Transverse colon (tissue), 3 donors: ENCODE measurements at regions not wholly inside any gene's neighbourhood (a gene's known extent, or its start where the extent isn't known, plus 50 kb on each side); places are given as distances from the start of the nearest gene placed in this dataset.

ENCODE experiments used
- EP300 ChIP-seq: sonication (generic); formaldehyde crosslinking; IDR thresholded peaks from one replicate; pipeline ENCODE4 v1.6.1; 2017; ENCODE audit warnings: antibody characterized with exemption, low read depth
- POLR2A ChIP-seq: fragments of 450-650 bp; IDR thresholded peaks from one replicate; pipeline ENCODE4 v1.6.1; 2016; ENCODE audit warnings: antibody characterized with exemption, mild to moderate bottlenecking, moderate library complexity
- TF ChIP-seq, protein P1 (sequence below), 5 experiments: fragments of 200-600 bp in 3 of 5; fragments of 450-650 bp in 2 of 5; sonication (generic) in 3 of 5; IDR thresholded peaks; 1 replicate in 2 of 5; 2 replicates in 3 of 5; pipeline ENCODE4 v1.5.1; 2016 to 2017; ENCODE audit warnings: antibody characterized with exemption in 5 of 5, inconsistent platforms in 3 of 5, mild to moderate bottlenecking in 2 of 5, moderate library complexity in 1 of 5

DNA sequence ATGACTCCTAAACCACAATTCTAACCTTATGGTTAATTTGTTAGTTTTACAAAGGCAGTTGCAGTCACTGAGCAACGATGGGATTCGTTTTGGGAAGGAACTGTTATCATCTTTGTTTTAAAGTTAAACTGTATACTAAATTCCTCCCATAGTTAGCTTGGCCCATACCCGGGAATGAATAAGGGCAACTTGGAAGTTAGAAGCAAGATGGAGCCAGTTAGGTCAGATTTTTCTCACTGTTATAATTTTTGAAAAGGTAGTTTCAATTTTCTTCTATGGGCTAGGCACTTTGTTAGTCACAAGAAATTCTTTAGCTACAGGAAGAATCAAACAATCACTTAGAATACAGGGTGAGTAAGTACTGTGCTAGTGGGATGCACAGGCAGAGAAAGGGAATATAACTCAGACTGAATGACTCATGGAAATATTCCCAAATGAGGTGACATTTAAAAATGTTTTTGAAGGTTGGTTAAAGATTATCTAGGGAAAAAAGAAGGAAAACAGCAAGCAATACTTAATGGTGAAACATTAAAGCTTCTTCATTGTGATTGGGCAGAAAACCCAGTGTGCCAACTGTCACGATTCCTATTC lies 153.6 kb downstream of the MAGEB17 start:
- TF ChIP-seq, protein P1, sequence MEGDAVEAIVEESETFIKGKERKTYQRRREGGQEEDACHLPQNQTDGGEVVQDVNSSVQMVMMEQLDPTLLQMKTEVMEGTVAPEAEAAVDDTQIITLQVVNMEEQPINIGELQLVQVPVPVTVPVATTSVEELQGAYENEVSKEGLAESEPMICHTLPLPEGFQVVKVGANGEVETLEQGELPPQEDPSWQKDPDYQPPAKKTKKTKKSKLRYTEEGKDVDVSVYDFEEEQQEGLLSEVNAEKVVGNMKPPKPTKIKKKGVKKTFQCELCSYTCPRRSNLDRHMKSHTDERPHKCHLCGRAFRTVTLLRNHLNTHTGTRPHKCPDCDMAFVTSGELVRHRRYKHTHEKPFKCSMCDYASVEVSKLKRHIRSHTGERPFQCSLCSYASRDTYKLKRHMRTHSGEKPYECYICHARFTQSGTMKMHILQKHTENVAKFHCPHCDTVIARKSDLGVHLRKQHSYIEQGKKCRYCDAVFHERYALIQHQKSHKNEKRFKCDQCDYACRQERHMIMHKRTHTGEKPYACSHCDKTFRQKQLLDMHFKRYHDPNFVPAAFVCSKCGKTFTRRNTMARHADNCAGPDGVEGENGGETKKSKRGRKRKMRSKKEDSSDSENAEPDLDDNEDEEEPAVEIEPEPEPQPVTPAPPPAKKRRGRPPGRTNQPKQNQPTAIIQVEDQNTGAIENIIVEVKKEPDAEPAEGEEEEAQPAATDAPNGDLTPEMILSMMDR (IDR thresholded peaks at IDR 0.05) = no peak
- TF ChIP-seq POLR2A (no peak), EP300 (no peak)
